Osteoblast (primary cell): ENCODE measurements at regions not wholly inside any gene's neighbourhood (a gene's known extent, or its start where the extent isn't known, plus 50 kb on each side); places are given as distances from the start of the nearest gene placed in this dataset.

ENCODE experiments used
- DNase-seq: peaks from one replicate; pipeline ENCODE4 v3.0.0; 2011; ENCODE audit warnings: low spot score, mixed read lengths; ENCODE audit not compliant: insufficient read length; ENCODE audit errors: missing footprints
- H2AFZ ChIP-seq: 2 replicates; pipeline ENCODE4 v1.6.0; 2011; ENCODE audit warnings: mild to moderate bottlenecking, low read length
- H3K27ac ChIP-seq: 2 replicates; pipeline ENCODE4 v1.5.1; 2011; ENCODE audit warnings: mild to moderate bottlenecking, low read depth, low read length, moderate library complexity
- H3K27me3 ChIP-seq: 2 replicates; pipeline ENCODE4 v1.6.0; 2012; ENCODE audit warnings: mild to moderate bottlenecking, control low read depth, inconsistent platforms, low read length, moderate library complexity; ENCODE audit not compliant: insufficient read depth
- H3K36me3 ChIP-seq: 2 replicates; pipeline ENCODE4 v1.5.1; 2011; ENCODE audit warnings: mild to moderate bottlenecking, low read length, control low read depth, moderate library complexity; ENCODE audit not compliant: insufficient read depth
- H3K4me1 ChIP-seq: 2 replicates; pipeline ENCODE4 v1.5.1; 2011; ENCODE audit warnings: mild to moderate bottlenecking, low read length, control low read depth, moderate library complexity; ENCODE audit not compliant: insufficient read depth
- H3K4me2 ChIP-seq: 2 replicates; pipeline ENCODE4 v1.6.0; 2011; ENCODE audit warnings: mild to moderate bottlenecking, low read length; ENCODE audit not compliant: insufficient read depth
- H3K4me3 ChIP-seq: fragments of 200-600 bp; sonication (generic); 3 replicates; pipeline ENCODE4 v1.5.1; 2012; ENCODE audit warnings: mild to moderate bottlenecking, low read length, inconsistent platforms; ENCODE audit not compliant: insufficient read depth
- H3K79me2 ChIP-seq: 2 replicates; pipeline ENCODE4 v1.6.0; 2012; ENCODE audit warnings: mild to moderate bottlenecking, low read length, control low read depth, inconsistent platforms; ENCODE audit not compliant: insufficient read depth
- H3K9me3 ChIP-seq: 2 replicates; pipeline ENCODE4 v1.5.1; 2011; ENCODE audit warnings: low read depth, low read length, control low read depth
- H4K20me1 ChIP-seq: 2 replicates; pipeline ENCODE4 v1.6.0; 2012; ENCODE audit warnings: mild to moderate bottlenecking, low read length, control low read depth; ENCODE audit not compliant: insufficient read depth
- TF ChIP-seq, protein P1 (sequence below): IDR thresholded peaks from 2 replicates; pipeline ENCODE4 v1.5.1; 2011; ENCODE audit warnings: mild to moderate bottlenecking, low read depth, low read length, moderate library complexity; ENCODE audit errors: extremely low read depth

DNA sequence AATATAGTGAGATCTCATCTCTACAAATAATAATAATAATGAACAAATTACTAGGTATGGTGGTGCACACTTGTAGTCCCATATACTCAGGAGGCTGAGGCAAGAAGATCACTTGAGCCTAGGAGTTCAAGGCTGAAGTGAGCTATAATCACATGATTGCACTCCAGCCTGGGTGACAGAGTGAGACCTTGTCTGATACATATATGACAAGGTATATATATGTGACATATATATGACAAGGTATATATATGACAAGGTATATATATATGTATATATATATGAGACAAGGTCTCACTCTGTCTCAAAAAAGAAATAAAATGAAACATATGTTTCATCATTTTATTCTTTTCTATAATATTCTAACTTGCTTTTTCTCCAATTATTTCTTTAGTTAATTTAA lies 278.1 kb upstream of the TET2 start:
- no peak overlapping the region for H3K27ac ChIP-seq
- H2AFZ ChIP-seq = no peak overlapping the region
- H3K4me3 ChIP-seq = no peak overlapping the region
- H4K20me1 ChIP-seq = no peaks in the 10 kb centered on the region
- H3K36me3 ChIP-seq = no peaks in the 10 kb centered on the region
- TF ChIP-seq, protein P1, sequence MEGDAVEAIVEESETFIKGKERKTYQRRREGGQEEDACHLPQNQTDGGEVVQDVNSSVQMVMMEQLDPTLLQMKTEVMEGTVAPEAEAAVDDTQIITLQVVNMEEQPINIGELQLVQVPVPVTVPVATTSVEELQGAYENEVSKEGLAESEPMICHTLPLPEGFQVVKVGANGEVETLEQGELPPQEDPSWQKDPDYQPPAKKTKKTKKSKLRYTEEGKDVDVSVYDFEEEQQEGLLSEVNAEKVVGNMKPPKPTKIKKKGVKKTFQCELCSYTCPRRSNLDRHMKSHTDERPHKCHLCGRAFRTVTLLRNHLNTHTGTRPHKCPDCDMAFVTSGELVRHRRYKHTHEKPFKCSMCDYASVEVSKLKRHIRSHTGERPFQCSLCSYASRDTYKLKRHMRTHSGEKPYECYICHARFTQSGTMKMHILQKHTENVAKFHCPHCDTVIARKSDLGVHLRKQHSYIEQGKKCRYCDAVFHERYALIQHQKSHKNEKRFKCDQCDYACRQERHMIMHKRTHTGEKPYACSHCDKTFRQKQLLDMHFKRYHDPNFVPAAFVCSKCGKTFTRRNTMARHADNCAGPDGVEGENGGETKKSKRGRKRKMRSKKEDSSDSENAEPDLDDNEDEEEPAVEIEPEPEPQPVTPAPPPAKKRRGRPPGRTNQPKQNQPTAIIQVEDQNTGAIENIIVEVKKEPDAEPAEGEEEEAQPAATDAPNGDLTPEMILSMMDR = no peak
- H3K4me2 ChIP-seq = no peak overlapping the region
- H3K9me3 ChIP-seq = no peaks in the 10 kb centered on the region
- H3K27me3 ChIP-seq = no peaks in the 10 kb centered on the region
- no peaks in the 10 kb centered on the region for H3K79me2 ChIP-seq
- DNase-seq = no peak
- no peaks in the 10 kb centered on the region for H3K4me1 ChIP-seq

GRCh38 chr4:104868958-104869357 lies 277.7 kb upstream of the TET2 start:
- no peaks in the 10 kb centered on the region for H3K4me1 ChIP-seq
- no peaks in the 10 kb centered on the region for H3K9me3 ChIP-seq
- no peak overlapping the region for H3K4me2 ChIP-seq
- no peak for DNase-seq
- no peak overlapping the region for H3K27ac ChIP-seq
- no peaks in the 10 kb centered on the region for H3K79me2 ChIP-seq
- no peak overlapping the region for H2AFZ ChIP-seq
- TF ChIP-seq, protein P1 = no peak
- H4K20me1 ChIP-seq = no peaks in the 10 kb centered on the region
- no peak overlapping the region for H3K4me3 ChIP-seq
- H3K27me3 ChIP-seq = no peaks in the 10 kb centered on the region
- H3K36me3 ChIP-seq = no peaks in the 10 kb centered on the region

- TF ChIP-seq, protein P1 = no peak
- Histone ChIP-seq H3K27me3 (no peaks in the 10 kb centered on the region), H3K27ac (no peak overlapping the region), H3K79me2 (no peaks in the 10 kb centered on the region), H3K4me3 (no peak overlapping the region), H3K9me3 (no peaks in the 10 kb centered on the region), H3K4me1 (no peaks in the 10 kb centered on the region), H3K4me2 (no peak overlapping the region), H2AFZ (no peak overlapping the region), H3K36me3 (no peaks in the 10 kb centered on the region), H4K20me1 (no peaks in the 10 kb centered on the region)
- DNase-seq = no peak
Observed at GRCh38 chr4:104869831-104870230, 276.8 kb upstream of the TET2 start.

GRCh38 chr4:104870495-104871233 lies 276.0 kb upstream of the TET2 start:
- Histone ChIP-seq H4K20me1 (no peaks in the 10 kb centered on the region), H3K9me3 (no peaks in the 10 kb centered on the region), H3K79me2 (no peaks in the 10 kb centered on the region), H3K36me3 (no peaks in the 10 kb centered on the region), H3K4me2 (no peak overlapping the region), H3K4me1 (no peaks in the 10 kb centered on the region), H3K4me3 (no peak overlapping the region), H2AFZ (no peak overlapping the region), H3K27ac (no peak overlapping the region), H3K27me3 (no peaks in the 10 kb centered on the region)
- DNase-seq = no peak
- TF ChIP-seq, protein P1 = no peak
